Lower leg skin (tissue), 4 donors: ENCODE measurements at regions not wholly inside any gene's neighbourhood (a gene's known extent, or its start where the extent isn't known, plus 50 kb on each side); places are given as distances from the start of the nearest gene placed in this dataset.

ENCODE experiments used
- DNase-seq, 2 donors: peaks; one replicate each; pipeline ENCODE4 v3.0.0-alpha.2; 2019; ENCODE audit warnings: low spot score in 2 of 2
- H3K4me3 ChIP-seq: fragments of 200-600 bp; sonication (generic); 2 replicates; pipeline ENCODE4 v1.5.1; 2017; ENCODE audit warnings: mild to moderate bottlenecking, low read depth; ENCODE audit not compliant: poor library complexity, severe bottlenecking
- POLR2A ChIP-seq, 2 donors: fragments of 450-650 bp; IDR thresholded peaks; one replicate each; pipeline ENCODE4 v1.6.1; 2016 to 2017; ENCODE audit warnings: antibody characterized with exemption in 2 of 2, mild to moderate bottlenecking in 1 of 2, moderate library complexity in 1 of 2
- WGBS, 2 donors: methylation state at CpG; one replicate each; pipeline ENCODE4 v1.1.5; 2018; 5-methylcytosine and 5-hydroxymethylcytosine counted together
- intact Hi-C: fragments of 100-400 bp; cut with DNase I; formaldehyde crosslinking; loops from one replicate; pipeline ENCODE4 v1.15.0; 2023; ENCODE audit warnings: low total_unique reads
- TF ChIP-seq, protein P1 (sequence below), 3 donors: fragments of 450-650 bp; IDR thresholded peaks; one replicate each; pipeline ENCODE4 v1.5.1; 2016; ENCODE audit warnings: antibody characterized with exemption in 3 of 3, mild to moderate bottlenecking in 3 of 3, moderate library complexity in 2 of 3

GRCh38 chr11:119814766-119815165 lies 85.8 kb upstream of the NECTIN1 start:
- intact Hi-C loops = no loop called here
- no peak for DNase-seq
- no peak for TF ChIP-seq POLR2A (IDR thresholded peaks at IDR 0.05)
- TF ChIP-seq, protein P1, sequence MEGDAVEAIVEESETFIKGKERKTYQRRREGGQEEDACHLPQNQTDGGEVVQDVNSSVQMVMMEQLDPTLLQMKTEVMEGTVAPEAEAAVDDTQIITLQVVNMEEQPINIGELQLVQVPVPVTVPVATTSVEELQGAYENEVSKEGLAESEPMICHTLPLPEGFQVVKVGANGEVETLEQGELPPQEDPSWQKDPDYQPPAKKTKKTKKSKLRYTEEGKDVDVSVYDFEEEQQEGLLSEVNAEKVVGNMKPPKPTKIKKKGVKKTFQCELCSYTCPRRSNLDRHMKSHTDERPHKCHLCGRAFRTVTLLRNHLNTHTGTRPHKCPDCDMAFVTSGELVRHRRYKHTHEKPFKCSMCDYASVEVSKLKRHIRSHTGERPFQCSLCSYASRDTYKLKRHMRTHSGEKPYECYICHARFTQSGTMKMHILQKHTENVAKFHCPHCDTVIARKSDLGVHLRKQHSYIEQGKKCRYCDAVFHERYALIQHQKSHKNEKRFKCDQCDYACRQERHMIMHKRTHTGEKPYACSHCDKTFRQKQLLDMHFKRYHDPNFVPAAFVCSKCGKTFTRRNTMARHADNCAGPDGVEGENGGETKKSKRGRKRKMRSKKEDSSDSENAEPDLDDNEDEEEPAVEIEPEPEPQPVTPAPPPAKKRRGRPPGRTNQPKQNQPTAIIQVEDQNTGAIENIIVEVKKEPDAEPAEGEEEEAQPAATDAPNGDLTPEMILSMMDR (IDR thresholded peaks at IDR 0.05) = no peak
- H3K4me3 ChIP-seq = no peak overlapping the region

DNA sequence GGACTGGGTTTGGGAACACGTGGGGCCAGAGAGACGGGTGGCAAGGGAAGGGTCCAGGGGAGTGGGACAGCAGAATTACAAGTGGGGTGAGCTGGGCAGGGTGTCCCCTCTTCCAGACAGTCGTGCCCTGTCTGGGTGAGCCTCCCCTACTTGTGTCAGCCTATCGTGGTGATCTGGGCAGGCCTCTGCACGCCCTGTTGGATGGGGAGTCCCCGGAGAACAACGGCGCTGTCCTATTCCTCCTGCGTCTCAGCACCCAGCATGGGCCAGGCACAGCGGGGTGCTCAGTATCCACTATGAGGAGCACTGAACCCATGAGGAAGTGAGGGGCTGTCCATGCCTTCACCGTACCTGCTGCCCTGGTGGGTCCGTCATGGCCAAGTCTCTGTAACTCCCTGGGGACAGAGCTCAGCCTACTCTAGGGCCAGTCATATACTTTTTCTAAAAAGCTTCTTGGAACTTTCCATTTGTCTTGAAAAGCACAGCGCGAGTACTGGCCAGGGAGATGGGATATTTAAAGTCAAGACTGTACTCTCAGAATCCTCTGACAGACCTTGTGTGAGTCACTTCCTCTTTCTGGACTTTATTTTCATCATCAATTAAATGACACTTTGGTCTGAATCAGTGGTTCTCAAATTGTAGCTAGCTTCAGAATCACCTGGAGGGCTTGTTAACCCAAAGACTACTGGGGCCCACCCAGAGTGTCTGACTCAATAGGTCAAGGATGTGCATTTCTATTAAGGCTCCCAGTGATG lies 81.7 kb upstream of the NECTIN1 start:
- H3K4me3 ChIP-seq = no peak overlapping the region
- 73 to 78% methylated on average over 14 of the region's 14 CpGs for WGBS, 2 donors
- DNase-seq = no peak
- intact Hi-C loops = no loop called here
- TF ChIP-seq POLR2A (IDR thresholded peaks at IDR 0.05) = no peak
- TF ChIP-seq, protein P1 (IDR thresholded peaks at IDR 0.05) = no peak

DNA sequence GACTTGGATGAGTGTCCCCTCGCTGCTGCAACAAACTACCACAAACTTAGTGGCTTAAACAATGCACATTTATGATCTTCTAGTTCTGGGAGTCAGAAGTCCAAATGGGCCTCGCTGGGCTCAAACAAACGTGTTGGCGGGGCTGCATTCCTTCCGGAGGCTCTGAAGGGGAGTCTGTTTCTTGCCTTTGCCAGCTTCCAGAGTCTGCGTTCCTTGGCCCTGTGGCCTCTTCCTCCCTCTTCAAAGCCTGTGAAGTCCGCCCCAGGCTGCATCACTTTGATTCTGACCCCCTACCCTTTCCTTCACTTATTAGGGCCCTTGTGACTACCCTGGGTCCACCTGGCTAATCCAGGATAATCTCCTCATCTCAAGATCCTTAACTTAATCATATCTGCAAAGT lies 80.3 kb upstream of the NECTIN1 start:
- DNase-seq = no peak
- H3K4me3 ChIP-seq = no peak overlapping the region
- no peak for TF ChIP-seq POLR2A (IDR thresholded peaks at IDR 0.05)
- TF ChIP-seq, protein P1 (IDR thresholded peaks at IDR 0.05) = no peak
- 71 to 82% methylated on average over 7 of the region's 7 CpGs for WGBS, 2 donors
- intact Hi-C loops = no loop called here

- no peak overlapping the region for H3K4me3 ChIP-seq
- TF ChIP-seq POLR2A (IDR thresholded peaks at IDR 0.05) = no peak
- TF ChIP-seq, protein P1 (IDR thresholded peaks at IDR 0.05) = no peak
- WGBS, 2 donors = 58 to 67% methylated on average over 12 of the region's 12 CpGs
- no peak for DNase-seq
- intact Hi-C loops = no loop called here
These were observed 79.6 kb upstream of the NECTIN1 start for GRCh38 chr11:119808407-119809185.

DNA sequence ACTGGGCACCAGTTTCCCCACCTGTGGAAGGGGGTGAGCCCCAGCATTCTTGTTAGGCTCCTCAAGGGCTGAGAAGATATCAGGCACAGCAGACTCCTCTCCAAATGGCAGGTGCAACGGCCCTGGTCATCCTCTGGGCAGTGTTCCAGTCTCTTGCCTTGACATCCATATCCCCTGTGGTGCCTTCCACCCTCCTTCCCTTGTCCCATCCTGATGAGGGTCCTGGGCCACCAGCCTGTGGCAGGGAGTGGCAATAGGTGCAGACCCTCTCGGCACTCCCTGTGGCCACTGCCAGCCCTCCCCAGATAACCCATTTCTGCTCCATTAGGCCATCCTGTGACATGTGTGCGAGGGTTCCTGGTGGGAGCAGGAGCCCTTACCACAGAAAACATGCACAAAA lies 78.8 kb upstream of the NECTIN1 start:
- TF ChIP-seq POLR2A (IDR thresholded peaks at IDR 0.05) = no peak
- TF ChIP-seq, protein P1 (IDR thresholded peaks at IDR 0.05) = no peak
- 82 to 93% methylated on average over 3 of the region's 3 CpGs for WGBS, 2 donors
- intact Hi-C loops = no loop called here
- H3K4me3 ChIP-seq = no peak overlapping the region
- no peak for DNase-seq
